ENCODE measurements at regions not wholly inside any gene's neighbourhood (a gene's known extent, or its start where the extent isn't known, plus 50 kb on each side); places are given as distances from the start of the nearest gene placed in this dataset.

DNA sequence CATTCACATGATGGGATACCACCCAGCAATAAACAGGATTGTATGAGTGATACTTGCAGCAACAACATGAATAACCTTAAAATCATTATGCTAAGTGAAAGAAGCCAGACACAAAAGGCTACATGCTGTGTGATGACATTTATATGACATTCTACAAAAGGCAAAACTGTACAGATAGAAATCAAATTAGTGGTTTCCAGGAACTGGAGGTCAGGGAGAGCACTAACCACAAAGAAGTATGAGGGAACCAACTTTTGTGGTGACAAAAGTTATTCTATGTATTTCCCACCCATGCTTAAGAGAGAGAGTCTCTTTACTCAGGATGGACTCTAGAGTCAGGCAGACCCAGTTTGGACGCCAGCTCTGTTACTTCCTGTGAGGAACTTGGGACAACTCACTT, 364.5 kb upstream of the DAB1 start:
- no peak for DNase-seq

DNA sequence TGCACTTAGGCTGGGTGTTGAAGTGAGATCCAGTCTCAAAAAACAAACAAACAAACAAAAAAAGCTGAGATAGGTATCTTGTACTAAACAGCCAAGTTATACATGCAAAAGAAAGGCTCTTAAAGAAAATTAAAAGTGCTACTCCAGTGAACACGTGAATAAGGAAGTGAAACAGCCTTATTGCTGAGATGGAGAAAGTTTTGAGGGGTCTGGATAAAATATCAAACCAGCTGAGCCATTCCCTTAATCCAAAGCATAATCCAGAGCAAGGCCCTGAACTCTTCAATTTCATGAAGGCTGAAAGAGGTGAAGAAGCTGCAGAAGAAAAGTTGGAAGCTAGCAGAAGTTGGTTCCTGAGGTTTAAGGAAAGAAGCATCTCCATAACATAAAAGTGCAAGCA, 360.5 kb upstream of the DAB1 start:
- DNase-seq = no peak

DNA sequence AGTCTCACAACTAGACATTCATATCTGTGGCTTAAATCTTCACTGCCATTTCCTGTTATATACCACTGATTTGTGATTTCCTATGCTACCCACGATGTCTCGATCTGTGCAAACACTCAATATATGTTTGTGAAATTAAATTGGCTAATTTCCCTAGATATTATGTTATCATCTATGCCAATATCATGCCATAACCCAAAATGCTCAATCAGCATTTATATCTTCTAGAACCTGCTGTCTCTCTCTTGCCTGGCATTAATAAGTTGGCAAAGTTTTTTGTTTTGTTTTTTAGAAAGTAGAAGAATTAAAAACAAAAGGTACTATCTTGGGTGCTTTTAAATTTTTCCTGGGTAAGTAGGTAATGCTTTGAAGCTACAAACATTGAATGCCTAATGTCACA, 358.5 kb upstream of the DAB1 start:
- no peak for DNase-seq

DNA sequence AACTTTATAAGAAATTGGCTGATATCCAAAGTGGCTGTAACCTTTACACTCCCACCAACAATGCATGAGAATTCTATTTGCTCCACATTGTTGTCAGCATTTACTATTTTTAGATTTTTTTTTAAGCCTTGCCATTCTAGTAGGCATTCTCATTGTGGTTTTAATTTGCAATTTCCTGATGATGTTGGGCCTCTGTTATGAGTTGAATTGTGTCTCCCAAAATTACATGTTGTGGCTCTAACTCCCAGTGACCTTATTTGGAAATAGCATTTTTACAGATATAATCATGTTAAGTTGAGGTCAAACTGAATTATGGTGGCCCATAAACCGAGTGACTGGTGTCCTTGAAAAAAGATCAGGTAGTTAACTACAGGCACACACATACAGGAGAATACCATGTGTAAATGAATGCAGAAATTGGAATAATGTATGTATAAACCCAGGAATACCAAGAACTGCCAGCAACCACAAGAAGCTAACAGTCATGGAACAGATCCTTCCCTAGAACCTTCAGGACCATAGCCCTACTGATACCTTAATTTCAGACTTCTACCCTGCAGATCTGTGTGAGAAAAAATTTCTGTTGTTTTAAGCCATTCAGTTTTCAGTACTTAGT, 348.8 kb upstream of the DAB1 start:
- DNase-seq = no peak

DNA sequence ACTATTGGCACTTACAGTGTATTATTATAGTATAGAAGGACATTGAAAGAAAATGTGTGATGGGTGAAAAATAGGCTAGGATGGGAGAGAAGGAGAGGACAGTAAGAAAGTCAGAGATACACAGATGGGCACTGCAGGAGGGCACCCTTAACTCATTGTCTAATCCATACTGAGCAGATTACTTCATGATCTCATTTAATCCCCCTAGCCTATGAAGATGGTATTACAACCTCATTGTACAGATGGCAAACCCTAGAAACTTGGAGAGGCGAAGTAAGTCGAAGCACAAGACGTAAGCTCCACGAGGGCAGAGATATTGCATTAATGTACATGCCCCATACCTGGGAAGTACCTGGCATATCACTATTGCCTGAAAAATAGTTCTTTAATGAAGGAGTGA, 346.9 kb upstream of the DAB1 start:
- no peak for DNase-seq

DNA sequence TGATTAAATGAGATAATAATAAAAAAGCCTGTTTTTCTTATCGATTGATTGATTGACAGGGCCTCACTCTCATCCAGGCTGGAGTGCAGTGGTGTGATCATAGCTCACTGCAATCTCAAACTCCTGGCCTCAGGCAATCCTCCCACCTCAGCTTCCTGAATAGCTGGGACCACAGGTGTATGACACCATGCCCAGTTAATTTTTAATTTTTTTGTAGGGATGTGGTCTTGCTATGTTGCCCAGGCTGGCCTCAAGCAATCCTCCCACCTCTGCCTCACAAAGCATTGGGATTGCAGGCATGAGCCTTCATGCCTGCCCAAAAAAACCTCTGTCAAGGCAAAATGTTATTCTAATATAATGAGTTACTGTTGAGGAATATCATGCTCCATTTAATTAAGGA, 346.4 kb upstream of the DAB1 start:
- DNase-seq = no peak

DNA sequence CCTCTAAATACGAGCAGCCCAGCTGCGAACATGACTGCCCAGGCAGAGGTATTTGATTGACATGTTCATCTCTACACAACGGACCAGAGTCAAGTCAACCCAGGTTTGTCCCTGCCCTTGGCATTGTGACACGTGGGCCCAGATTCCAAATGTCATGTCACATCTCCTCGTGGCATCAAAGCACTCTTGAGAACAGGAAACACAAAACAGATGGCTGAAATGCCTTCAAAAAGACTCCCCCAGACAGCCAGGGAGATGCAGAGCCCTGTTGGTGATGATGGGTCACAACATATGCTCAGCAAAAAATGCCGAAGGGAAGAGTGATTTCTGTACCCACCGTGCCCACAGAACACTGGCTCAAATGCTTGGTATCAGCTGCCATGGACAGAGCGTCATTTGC, 337.8 kb upstream of the DAB1 start:
- no peak for DNase-seq

DNA sequence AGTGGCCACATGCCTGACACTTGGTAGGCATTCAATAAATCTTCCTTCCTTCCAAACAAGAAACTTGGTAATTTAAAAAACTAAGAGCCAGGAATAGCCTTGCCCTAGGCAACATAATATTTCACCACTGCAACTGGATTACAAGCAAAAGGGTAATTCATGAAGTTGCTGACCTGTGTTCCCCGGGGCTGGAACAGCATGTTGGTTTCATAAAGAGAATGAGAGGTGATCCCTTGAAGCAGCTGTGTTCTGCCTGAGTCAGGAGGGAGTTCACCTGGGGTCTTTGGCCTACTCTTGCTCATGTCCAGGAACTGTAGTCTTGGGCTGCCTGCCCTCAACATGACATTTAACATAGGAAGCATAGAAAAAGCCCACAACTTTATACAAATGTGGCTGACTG, 329.0 kb upstream of the DAB1 start:
- DNase-seq = no peak

DNA sequence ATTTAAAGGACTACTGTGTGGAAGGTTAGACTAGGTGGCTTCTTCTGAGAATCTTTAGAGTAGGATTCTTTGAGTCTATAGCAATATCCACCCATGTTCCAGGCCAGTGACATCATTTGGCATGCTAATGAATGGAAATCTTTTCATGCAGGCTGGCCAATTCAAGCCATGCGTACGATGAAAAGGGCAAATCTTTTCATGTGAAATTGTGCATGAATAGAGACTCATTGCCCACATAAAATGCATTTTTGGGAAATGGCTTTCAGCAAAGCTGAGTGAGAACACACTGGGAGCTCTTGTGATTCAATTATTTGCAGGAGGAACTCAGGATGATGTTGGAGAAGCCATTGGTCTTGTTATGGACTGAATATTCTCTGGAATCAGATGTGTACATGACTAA, 324.9 kb upstream of the DAB1 start:
- DNase-seq = no peak

DNA sequence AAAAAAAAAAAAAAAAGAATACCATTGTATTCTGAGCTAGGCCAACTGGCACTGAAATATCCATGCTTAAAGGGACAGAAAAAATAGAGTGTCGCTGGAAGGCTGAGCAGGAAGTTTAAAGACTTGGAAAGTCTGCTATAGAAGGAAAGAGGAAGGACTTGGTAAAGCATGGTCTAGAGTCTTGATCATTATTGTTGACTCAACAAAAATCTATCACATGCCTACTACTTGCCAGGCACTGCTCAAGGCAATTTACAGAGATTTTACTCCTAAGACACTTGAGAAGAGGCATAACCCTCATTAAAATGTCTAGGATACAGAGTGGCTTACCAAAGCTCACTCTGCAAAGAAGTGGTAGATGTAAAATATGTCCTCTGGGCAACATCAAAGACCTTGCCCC, 324.0 kb upstream of the DAB1 start:
- no peak for DNase-seq

DNA sequence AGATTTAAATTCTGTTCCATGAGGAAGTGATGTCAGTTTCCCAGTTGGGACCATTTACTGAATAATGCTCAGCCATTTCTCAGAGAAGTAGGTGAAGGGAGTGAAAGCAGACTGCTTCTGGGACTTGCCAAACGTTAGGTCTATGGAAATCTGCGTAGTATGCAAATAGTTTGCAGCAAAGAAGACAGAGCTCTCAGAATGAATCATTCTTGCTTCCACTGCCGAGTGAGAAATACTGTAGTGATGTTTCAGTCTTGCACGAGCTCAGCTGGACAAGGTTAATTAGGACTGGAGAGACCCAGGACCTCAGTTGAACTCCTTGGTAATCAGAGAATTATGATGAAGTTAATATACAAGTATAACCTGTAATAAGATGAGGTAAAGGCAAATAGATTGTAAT, 317.7 kb upstream of the DAB1 start:
- DNase-seq = no peak

DNA sequence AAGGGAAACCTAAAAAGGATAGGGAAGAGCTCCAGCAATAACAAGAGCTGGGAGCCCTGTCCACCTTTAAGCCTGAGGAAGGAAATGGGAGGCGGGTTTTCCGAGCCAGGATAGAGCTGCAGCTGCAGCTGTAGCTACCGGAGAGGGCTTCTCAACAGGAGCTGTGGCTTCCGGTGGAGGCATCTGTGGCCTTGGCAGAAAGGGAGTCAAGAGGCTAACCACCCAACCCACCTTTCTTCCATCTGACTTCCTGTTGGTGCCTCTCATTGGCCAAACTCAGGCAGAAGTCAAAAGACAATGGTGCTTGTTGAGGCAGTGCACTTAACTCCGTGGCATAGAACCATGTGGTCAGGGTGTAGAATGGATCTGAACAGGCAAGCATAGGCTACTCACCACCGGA, 313.1 kb upstream of the DAB1 start:
- no peak for DNase-seq

DNA sequence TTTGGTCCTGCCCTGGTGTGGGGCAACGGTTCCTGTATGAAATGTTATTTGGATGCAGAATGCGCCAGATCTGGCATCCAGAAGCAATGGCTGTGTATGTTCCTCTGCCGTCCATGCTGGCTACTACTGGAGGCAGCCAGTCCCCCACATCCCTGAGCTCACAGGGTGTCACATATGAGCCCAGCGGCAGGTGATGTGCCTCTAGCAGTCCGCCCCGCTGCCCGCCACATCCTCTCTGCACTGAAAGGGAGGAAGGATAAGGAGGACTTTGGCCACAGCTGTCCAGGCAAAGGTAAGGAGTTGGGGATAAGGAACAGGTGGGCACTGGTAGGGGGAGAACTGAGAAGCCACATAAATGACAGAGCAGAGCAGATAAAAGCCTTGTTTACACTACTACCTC, 305.3 kb upstream of the DAB1 start:
- no peak for DNase-seq

DNA sequence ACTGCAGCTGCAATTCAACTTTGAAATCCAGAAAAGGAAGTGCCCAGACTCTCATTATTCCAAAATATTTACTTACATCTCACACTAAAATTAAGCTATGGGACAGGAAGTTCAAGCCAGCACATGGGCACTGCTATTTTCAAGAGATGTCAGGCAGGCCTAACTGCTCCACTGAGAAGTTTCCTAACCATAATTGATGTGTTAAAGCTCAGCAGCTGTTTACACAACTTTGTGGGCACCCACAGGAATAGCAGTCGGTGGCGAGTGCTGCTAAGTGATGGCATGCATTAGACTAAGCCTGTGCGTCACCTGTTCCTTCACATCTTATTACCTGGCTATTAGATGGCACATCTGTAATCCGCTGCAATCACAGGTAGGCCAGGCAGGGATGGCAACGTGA, 303.3 kb upstream of the DAB1 start:
- no peak for DNase-seq

DNA sequence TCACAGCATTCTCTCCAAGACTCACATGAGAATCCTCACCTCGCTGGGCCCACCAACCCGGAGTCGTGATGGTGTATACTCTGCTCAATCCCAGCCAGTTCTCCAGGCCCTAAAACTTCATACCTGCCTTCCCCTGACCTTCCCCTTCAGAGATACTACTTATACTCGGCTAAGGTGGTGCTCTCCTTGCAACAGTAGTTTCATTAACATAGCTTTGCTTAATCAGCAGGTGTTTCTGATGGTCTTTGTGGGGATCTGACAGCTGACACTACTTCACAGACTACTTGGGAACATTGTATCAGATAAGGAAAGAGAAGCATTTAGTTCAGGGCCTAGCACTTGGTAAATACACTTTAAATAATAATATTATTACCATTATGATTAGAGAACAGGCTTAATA, 301.5 kb upstream of the DAB1 start:
- DNase-seq = no peak

DNA sequence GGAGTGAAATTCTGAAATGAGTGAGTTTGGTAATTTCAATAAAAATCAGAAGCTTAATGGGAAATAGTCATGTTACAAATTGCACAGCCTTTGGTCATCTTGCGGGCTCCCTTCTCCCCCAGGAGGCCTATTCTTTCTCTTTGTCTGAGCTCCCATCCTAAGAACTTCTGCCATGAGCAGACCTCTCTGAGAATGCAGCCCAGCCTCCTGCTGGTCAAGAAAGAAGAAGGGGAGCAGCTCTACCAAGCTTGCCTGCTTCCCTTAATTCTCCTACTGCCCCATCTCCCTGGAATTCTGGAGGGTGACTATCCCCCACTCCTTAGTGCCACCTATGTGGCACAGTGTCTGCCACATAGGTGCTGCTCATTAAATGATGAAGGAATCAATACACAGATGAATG, 300.7 kb upstream of the DAB1 start:
- no peak for DNase-seq

DNA sequence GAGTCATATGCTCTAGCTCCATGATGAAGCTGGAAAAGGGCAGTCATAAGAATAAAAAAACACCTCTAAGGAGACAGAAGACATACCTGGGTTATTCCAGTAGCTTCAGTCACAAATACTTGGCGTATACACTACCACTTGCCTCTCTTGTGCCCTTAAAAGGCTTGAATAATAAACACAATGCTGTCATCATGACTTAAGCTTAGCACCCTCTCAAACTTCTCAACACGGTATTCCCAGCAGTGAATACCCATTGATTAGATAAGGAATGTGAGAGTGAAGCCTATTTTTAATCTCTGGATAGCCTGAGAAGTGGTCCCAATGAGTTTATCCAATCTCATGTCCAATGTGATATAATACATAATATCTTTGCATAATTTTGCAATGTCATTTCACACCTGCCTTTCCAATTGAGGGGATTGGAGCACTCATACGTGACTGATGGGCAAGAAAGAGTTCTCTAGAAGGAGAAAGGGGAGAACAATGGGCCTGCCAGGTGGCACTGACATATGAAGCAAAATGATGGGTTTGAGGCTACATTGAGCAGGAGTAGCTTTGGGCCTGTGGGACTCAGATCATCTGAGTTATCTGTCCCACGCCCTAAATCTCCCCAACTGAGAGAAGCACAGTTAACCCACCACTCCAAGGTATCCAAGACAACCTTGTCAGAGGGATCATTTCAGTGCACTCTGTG, 298.6 kb upstream of the DAB1 start:
- no peak for DNase-seq

DNA sequence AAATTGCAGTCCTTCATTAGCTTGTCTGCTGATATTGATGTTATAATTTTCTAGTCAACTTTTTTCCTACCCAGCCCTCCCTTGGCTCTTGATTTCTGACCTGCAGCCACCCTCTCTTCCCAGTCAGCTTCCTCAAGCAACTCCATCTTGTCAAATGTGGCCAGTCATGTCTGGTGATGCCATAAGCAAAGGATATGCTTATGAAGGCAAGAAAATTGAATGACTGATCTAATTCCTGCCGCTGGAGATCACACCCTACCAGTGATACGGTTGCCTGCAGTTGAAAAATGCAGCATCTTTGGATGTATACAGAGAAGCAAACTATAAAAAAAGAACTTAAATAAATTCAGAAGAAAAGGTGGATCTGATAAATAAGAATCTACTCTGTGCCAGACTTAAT, 297.1 kb upstream of the DAB1 start:
- DNase-seq = no peak

DNA sequence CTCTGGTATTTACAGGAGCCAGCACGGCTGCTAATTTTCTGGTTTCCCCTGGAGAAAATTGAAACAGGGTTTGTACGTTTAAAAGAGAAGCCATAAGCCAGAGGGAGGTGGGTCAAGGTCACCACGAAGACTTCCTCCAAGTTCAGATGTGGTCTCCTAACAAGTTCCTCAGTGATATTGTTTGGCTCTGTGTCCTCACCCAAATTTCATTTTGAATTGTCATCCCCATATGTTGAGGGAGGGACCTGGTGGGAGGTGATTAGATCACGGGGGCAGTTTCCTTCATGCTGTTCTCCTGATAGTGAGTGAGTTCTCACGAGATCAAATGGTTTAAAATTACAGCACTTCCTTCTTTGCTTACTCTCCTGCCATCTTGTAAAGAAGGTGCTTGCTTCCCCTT, 295.4 kb upstream of the DAB1 start:
- DNase-seq = no peak

DNA sequence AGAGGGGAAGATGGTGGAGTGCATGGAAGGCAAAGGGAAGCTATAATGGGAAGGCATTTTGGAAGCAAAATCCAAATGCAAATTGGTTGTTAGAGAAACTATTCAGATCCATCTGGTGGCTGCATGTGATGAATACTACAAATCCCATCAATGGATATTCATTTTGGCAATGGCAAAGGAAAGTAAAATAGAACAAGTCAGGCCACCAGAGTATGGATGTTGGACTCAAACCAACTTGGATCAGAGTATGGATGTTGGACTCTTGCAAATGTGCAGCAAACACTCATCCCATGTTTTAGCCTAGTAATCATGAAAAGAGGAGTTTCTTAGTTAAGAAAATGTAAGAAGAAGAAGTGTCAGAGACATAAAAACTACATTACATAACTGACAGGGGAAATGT, 289.6 kb upstream of the DAB1 start:
- DNase-seq = no peak

DNA sequence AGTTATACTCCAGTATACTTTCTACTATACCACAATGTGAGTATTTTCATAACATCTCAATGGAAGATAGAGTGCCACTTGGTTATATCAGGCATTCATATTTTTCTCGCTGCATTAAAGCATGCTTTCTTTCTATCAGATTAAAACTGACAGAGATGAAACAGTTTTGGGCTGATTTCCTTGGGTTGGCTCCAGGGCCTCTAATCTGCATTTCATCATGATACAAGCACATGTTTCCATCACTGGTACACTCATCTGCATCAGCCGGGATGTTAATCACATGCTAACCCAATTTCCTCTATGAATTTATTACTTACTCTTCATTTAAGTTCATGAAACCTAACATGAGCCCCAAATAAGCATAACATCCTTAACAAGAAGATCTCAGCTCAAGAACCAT, 289.0 kb upstream of the DAB1 start:
- no peak for DNase-seq

DNA sequence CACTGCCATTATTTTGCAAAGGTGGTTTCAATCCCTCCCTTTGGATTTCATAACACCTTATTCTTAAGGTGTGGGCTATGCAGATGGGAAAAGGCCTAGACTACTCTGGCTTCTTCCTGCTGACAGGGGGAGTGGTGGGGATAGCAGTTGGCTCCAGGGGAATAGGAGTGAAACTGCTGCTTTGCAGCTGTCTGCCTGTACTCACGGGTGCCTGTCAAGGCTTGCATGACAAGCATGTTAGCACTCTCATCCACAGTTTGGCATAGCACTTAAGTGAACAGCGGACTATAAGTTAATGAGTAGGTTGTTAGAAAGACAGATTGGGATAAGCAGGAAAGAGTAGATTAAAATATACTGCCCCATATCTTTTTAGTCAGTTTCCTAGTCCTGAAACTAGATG, 287.5 kb upstream of the DAB1 start:
- DNase-seq = no peak

DNA sequence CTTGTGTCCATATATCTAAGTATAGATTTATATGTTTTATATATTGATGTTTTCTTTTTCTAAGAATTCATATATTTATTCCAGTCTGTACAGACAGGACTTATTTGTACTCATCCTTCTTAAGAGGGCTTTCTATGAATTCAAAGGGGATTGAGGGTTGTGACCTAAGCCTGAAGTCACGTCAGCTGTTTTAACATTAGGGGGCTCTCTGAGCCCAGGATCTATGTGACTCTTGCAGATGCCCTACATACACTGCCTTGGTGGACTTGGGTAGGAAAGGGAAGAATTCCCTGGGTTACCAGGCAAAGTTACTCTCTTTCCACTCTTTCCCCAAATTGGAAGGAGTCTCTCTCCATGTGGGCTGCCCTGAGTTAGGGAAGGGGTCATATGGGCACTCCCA, 283.8 kb upstream of the DAB1 start:
- DNase-seq = no peak

DNA sequence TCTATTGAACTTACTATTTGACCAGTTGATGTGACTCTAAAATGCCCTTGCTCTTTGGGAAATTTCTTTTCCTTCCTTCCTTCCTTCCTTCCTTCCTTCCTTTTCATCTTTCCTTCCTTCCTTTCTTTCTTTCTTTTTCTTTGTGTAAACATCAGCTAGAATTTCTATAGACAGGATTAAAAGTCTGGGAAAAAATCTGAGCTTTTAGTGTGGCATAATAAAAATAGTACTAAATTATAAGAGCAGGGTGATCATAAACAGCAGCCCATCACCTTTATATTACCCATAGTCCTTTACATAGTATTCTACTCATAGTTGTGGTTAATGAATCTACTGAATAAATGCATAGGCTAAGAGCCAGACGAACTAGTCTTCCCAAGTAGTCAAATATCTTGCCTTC, 281.0 kb upstream of the DAB1 start:
- no peak for DNase-seq

DNA sequence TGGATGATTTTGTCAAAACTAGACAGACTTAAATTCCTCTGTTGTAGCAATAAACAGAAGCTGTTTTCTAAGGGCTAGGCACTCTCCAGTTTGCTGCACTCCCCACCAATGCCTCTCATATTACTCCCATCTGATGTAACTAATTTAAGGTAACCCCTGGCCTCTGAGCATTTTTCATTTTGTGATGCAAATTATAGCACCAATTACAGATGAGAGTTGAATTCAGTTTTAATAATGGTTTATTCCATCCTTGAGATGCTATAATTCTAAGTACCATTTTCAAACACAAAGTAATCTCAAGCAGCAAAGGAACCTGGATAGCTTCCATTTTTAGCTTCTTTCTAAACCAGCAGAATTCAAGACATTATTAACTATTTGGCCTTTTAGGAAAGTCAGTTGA, 280.4 kb upstream of the DAB1 start:
- DNase-seq = no peak

DNA sequence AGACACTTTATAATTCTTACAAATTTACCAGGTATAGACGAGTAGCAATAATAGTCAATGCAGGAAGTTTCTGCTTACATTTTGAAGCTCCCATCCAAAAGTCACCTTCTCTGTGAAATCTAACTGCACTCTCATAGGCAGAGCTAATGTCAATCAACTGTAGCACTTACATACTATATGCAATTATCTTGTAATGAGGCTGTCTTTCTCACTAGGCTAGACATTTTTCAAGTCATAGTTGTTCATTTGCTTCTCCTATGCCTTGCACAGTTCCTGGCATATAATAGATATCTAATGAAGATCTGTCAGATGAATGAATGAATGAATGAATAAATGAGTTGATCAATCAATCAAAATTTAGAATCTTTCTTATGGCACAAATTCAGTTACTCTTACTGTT, 273.0 kb upstream of the DAB1 start:
- no peak for DNase-seq

Data from NCI-H2081 treated with DMSO at 0.1 percent for 48 hours (cell line).